HT-29 (cell line): ENCODE measurements at regions not wholly inside any gene's neighbourhood (a gene's known extent, or its start where the extent isn't known, plus 50 kb on each side); places are given as distances from the start of the nearest gene placed in this dataset. TPM values are rescaled to one million over a fixed set of nuclear protein-coding genes. Genes with fewer than 3 reads are reported as not detected.

Source experiments
- small RNA-seq: library from RNA; depleted of rRNA; stranded (forward); fragments of <200 nt; gene quantifications from one replicate; pipeline ENCODE3, GENCODE V24; 2014

Small RNA genes in the stretch of these regions (small RNA-seq; reads per million reads assigned to genes)
- gene MIR6076 = not detected
